ENCODE measurements at regions not wholly inside any gene's neighbourhood (a gene's known extent, or its start where the extent isn't known, plus 50 kb on each side); places are given as distances from the start of the nearest gene placed in this dataset.

- DNase-seq (ENCODE audit: low read depth, low spot score) = no peak
- POLR2A ChIA-PET = no interaction called here
- no peak overlapping the region for H3K4me3 ChIP-seq (ENCODE audit: low read depth, low read length)
- TF ChIP-seq CTCF (IDR thresholded peaks at IDR 0.05; ENCODE audit: insufficient read depth, low read length, missing control alignments) = no peak
- CTCF ChIA-PET = no interaction called here
Observed at GRCh38 chr14:98231210-98231609, 1040.8 kb downstream of the BCL11B start.

- TF ChIP-seq CTCF (IDR thresholded peaks at IDR 0.05; ENCODE audit: insufficient read depth, low read length, missing control alignments) = no peak
- ChIA-PET POLR2A (no interaction called here), CTCF (no interaction called here)
- no peak for DNase-seq (ENCODE audit: low read depth, low spot score)
- H3K4me3 ChIP-seq (ENCODE audit: low read depth, low read length) = no peak overlapping the region
Observed at GRCh38 chr14:98233656-98234055, 1038.3 kb downstream of the BCL11B start.

- DNase-seq (ENCODE audit: low read depth, low spot score) = no peak
Observed at GRCh38 chr14:98234208-98234607, 1037.8 kb downstream of the BCL11B start.

GRCh38 chr14:98236314-98236713, 1035.7 kb downstream of the BCL11B start:
- TF ChIP-seq CTCF (IDR thresholded peaks at IDR 0.05; ENCODE audit: insufficient read depth, low read length, missing control alignments) = no peak
- ChIA-PET CTCF (no interaction called here), POLR2A (no interaction called here)
- H3K4me3 ChIP-seq (ENCODE audit: low read depth, low read length) = no peak overlapping the region
- DNase-seq (ENCODE audit: low read depth, low spot score) = no peak

More at GRCh38 chr14:98234208-98234607, 1037.8 kb downstream of the BCL11B start:
- TF ChIP-seq CTCF (IDR thresholded peaks at IDR 0.05; ENCODE audit: insufficient read depth, low read length, missing control alignments) = no peak
- ChIA-PET POLR2A (interaction anchor here (0.6 kb wide), 1 partner anchor 155 kb away, joined by 3 read pairs; no protein-coding TSS in a partner anchor), CTCF (no interaction called here)
- H3K4me3 ChIP-seq (ENCODE audit: low read depth, low read length) = no peak overlapping the region

- POLR2A ChIA-PET = no interaction called here
- TF ChIP-seq CTCF (IDR thresholded peaks at IDR 0.05; ENCODE audit: insufficient read depth, low read length, missing control alignments) = no peak
- CTCF ChIA-PET = no interaction called here
- DNase-seq (ENCODE audit: low read depth, low spot score) = no peak
- no peak overlapping the region for H3K4me3 ChIP-seq (ENCODE audit: low read depth, low read length)
Observed at GRCh38 chr14:98237939-98238338, 1034.1 kb downstream of the BCL11B start.

GRCh38 chr14:98240376-98240775, 1031.6 kb downstream of the BCL11B start:
- CTCF ChIA-PET = no interaction called here

More at GRCh38 chr14:98240376-98240775, 1031.6 kb downstream of the BCL11B start:
- TF ChIP-seq CTCF (IDR thresholded peaks at IDR 0.05; ENCODE audit: insufficient read depth, low read length, missing control alignments) = no peak
- no peak overlapping the region for H3K4me3 ChIP-seq (ENCODE audit: low read depth, low read length)
- POLR2A ChIA-PET = no interaction called here
- DNase-seq (ENCODE audit: low read depth, low spot score) = no peak

Measured in AG04449 (cell line).